NCI-H2081 (cell line): ENCODE measurements at regions not wholly inside any gene's neighbourhood (a gene's known extent, or its start where the extent isn't known, plus 50 kb on each side); places are given as distances from the start of the nearest gene placed in this dataset.

ENCODE experiments used
- DNase-seq, 2 experiments: peaks; one replicate each; lab custom pipeline; 2025; lab: John Stamatoyannopoulos, UW

- no peak for DNase-seq
These were observed 123.6 kb downstream of the ADCYAP1R1 start for GRCh38 chr7:31175672-31176071.

DNA sequence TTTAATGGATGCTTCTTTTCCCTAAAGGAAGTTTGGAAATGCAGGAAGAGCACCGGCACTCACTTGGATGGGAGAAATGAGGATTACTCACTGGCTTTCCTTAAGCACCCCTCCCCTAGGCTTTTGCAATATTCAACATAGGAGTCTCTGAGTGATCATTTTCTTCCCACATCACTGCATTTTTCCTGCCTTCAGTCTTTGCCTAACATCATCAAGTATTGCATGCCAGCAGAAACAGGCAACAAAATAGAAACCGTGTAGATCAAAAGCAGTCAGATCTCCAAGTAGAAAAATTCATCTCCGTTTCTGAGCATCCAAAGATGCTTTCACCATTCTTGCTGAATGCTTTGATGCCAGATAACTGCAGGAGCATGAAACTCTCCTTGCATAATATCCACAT is 119.9 kb downstream of the ADCYAP1R1 start:
- DNase-seq, result no peak

GRCh38 chr7:31171216-31171785 is 119.2 kb downstream of the ADCYAP1R1 start:
- no peak for DNase-seq
